ENCODE measurements at regions not wholly inside any gene's neighbourhood (a gene's known extent, or its start where the extent isn't known, plus 50 kb on each side); places are given as distances from the start of the nearest gene placed in this dataset.
"Not testable (repeated sequence)": the region's sequence is repeated elsewhere in the genome, so short reads cannot be mapped to it uniquely, and the experiment has no call there.

GRCh38 chr13:24931450-24932251, 164.3 kb upstream of the PABPC3 start:
- peak; percentile 29 for DNase-seq

GRCh38 chr13:24933106-24934023, 162.6 kb upstream of the PABPC3 start:
- DNase-seq = not testable (repeated sequence)

GRCh38 chr13:24934024-24934385, 161.9 kb upstream of the PABPC3 start:
- DNase-seq = not testable (repeated sequence)

GRCh38 chr13:24938966-24939365, 157.0 kb upstream of the PABPC3 start:
- no peak for DNase-seq

- DNase-seq = not testable (repeated sequence)
Measured at GRCh38 chr13:24941023-24941713, 154.8 kb upstream of the PABPC3 start.

- DNase-seq = no peak
Measured at GRCh38 chr13:24943136-24943535, 152.8 kb upstream of the PABPC3 start.

- DNase-seq = not testable (repeated sequence)
Measured at GRCh38 chr13:24944073-24944472, 151.9 kb upstream of the PABPC3 start.

- DNase-seq = not testable (repeated sequence)
Measured at GRCh38 chr13:24948977-24949376, 147.0 kb upstream of the PABPC3 start.

GRCh38 chr13:24950611-24951010, 145.3 kb upstream of the PABPC3 start:
- not testable (repeated sequence) for DNase-seq

- peak; percentile 67 for DNase-seq
Measured at GRCh38 chr13:24967970-24968369, 128.0 kb upstream of the PABPC3 start.

- DNase-seq = peak; percentile 52
Measured at GRCh38 chr13:24968416-24968815, 127.5 kb upstream of the PABPC3 start.

- DNase-seq = not testable (repeated sequence)
Measured at GRCh38 chr13:24973102-24973501, 122.8 kb upstream of the PABPC3 start.

- DNase-seq = not testable (repeated sequence)
Measured at GRCh38 chr13:24981181-24981803, 114.6 kb upstream of the PABPC3 start.

GRCh38 chr13:24982333-24982999, 113.5 kb upstream of the PABPC3 start:
- no peak for DNase-seq

- no peak for DNase-seq
Measured at GRCh38 chr13:24983094-24983493, 112.8 kb upstream of the PABPC3 start.

GRCh38 chr13:24984134-24984533, 111.8 kb upstream of the PABPC3 start:
- DNase-seq = no peak

- no peak for DNase-seq
Measured at GRCh38 chr13:24985107-24985506, 110.8 kb upstream of the PABPC3 start.

GRCh38 chr13:24985896-24986295, 110.0 kb upstream of the PABPC3 start:
- DNase-seq = no peak

GRCh38 chr13:24986826-24987225, 109.1 kb upstream of the PABPC3 start:
- DNase-seq = no peak

GRCh38 chr13:24989959-24990358, 106.0 kb upstream of the PABPC3 start:
- DNase-seq = not testable (repeated sequence)

GRCh38 chr13:24992946-24993345, 103.0 kb upstream of the PABPC3 start:
- DNase-seq = not testable (repeated sequence)

Measured in right kidney (tissue), 1 donor.